ENCODE measurements at regions not wholly inside any gene's neighbourhood (a gene's known extent, or its start where the extent isn't known, plus 50 kb on each side); places are given as distances from the start of the nearest gene placed in this dataset.

GRCh38 chr17:14815079-14815478, 450.0 kb downstream of the PMP22 start (continued):
- TF ChIP-seq, protein P1, sequence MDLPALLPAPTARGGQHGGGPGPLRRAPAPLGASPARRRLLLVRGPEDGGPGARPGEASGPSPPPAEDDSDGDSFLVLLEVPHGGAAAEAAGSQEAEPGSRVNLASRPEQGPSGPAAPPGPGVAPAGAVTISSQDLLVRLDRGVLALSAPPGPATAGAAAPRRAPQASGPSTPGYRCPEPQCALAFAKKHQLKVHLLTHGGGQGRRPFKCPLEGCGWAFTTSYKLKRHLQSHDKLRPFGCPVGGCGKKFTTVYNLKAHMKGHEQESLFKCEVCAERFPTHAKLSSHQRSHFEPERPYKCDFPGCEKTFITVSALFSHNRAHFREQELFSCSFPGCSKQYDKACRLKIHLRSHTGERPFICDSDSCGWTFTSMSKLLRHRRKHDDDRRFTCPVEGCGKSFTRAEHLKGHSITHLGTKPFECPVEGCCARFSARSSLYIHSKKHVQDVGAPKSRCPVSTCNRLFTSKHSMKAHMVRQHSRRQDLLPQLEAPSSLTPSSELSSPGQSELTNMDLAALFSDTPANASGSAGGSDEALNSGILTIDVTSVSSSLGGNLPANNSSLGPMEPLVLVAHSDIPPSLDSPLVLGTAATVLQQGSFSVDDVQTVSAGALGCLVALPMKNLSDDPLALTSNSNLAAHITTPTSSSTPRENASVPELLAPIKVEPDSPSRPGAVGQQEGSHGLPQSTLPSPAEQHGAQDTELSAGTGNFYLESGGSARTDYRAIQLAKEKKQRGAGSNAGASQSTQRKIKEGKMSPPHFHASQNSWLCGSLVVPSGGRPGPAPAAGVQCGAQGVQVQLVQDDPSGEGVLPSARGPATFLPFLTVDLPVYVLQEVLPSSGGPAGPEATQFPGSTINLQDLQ (CRISPR knock-in tag; IDR thresholded peaks at IDR 0.05), result no peak

GRCh38 chr17:14813649-14814370, 451.3 kb downstream of the PMP22 start:
- peak; percentile 62 for ATAC-seq
- Histone ChIP-seq H2AFZ (ENCODE audit: low read length) (no peak overlapping the region), H3K79me2 (ENCODE audit: insufficient read depth, low read length) (no peaks in the 10 kb centered on the region), H3K4me2 (ENCODE audit: low read depth, low read length) (no peak overlapping the region), H4K20me1 (ENCODE audit: insufficient read depth, low read length) (no peaks in the 10 kb centered on the region), H3K4me1 (ENCODE audit: insufficient read depth, low read length) (no peaks in the 10 kb centered on the region), H3K9ac (ENCODE audit: insufficient read depth, low read depth, low read length) (no peak overlapping the region), H3K36me3 (replicated peaks in 1 of 2; ENCODE audit: control insufficient read depth in 1 of 2, insufficient read depth in 2 of 2, low read length in 2 of 2) (no peaks in the 10 kb centered on the region), H3K27me3 (ENCODE audit: control insufficient read depth in 1 of 2, insufficient read depth in 2 of 2, low read length in 2 of 2) (no peaks in the 10 kb centered on the region), H3K9me3 (ENCODE audit: low read length) (0 out of 2 replicates have a peak, but pooled peaks cover under 1% of the 10 kb centered on the region), H3K4me3 (replicated peaks in 1 of 3; ENCODE audit: insufficient read depth in 1 of 3, low read depth in 2 of 3, low read length in 3 of 3) (no peak overlapping the region), H3K27ac (ENCODE audit: extremely low read length, insufficient read depth, low read length) (no peak overlapping the region)
- intact Hi-C loops (cut with micrococcal nuclease; ENCODE audit: unreplicated experiment) (loop anchor here (10.0 kb wide), 1 partner anchor 1219 kb away; no protein-coding TSS in a partner anchor), in situ Hi-C loops (cut with HindIII; ENCODE audit: extremely low pct_ligation_motif_present, low pct_unique_long_range_greater_than_20kb) (no loop called here)
- no TSS peak for BruUV-seq (replicated peaks)
- ChIA-PET CTCF (ENCODE audit: low intra/inter-chr PET ratio, low total read pairs) (no interaction called here), POLR2A (no interaction called here)
- 44% methylated on average over 17 of the region's 18 CpGs for WGBS (ENCODE audit: low lambda C conversion rate)
- peak; percentile 36 for DNase-seq (ENCODE audit: low spot score)
- no peak for FAIRE-seq
- TF ChIP-seq SETDB1 (CRISPR knock-in tag; IDR thresholded peaks at IDR 0.05; ENCODE audit: borderline replicate concordance) (no peak), ZNF768 (CRISPR knock-in tag; IDR thresholded peaks at IDR 0.05) (peak; percentile 47; the same call in 1 of the 2 replicates), ZNF24 (IDR thresholded peaks at IDR 0.05) (no peak), ZFY (CRISPR knock-in tag; IDR thresholded peaks at IDR 0.05) (no peak), PRDM10 (CRISPR knock-in tag; IDR thresholded peaks at IDR 0.05; ENCODE audit: low read depth) (no peak), ZNF230 (CRISPR knock-in tag; IDR thresholded peaks at IDR 0.05) (no peak), ZNF678 (CRISPR knock-in tag; IDR thresholded peaks at IDR 0.05) (no peak), ZNF510 (CRISPR knock-in tag; IDR thresholded peaks at IDR 0.05; ENCODE audit: low read depth) (no peak), KMT2B (CRISPR knock-in tag; IDR thresholded peaks at IDR 0.05) (no peak), SMC3 (IDR thresholded peaks at IDR 0.05; ENCODE audit: low read length) (peak; percentile 29), CTCF (CRISPR knock-in tag; IDR thresholded peaks at IDR 0.05) (peak; percentile 51), NR2F2 (IDR thresholded peaks at IDR 0.05; ENCODE audit: borderline replicate concordance, low read depth) (no peak), CAMTA2 (CRISPR knock-in tag; IDR thresholded peaks at IDR 0.05; ENCODE audit: borderline replicate concordance) (no peak)

Data from HepG2 (cell line).